Esophagus squamous epithelium (tissue), 4 donors: ENCODE measurements at regions not wholly inside any gene's neighbourhood (a gene's known extent, or its start where the extent isn't known, plus 50 kb on each side); places are given as distances from the start of the nearest gene placed in this dataset.

Experiments
- CTCF ChIP-seq, 6 experiments: fragments of 450-650 bp in 4 of 6; fragments of 200-600 bp in 2 of 6; sonication (generic) in 2 of 6; IDR thresholded peaks; one replicate each; pipeline ENCODE4 v1.5.1; 2016 to 2019; ENCODE audit warnings: antibody characterized with exemption in 6 of 6, mild to moderate bottlenecking in 4 of 6, moderate library complexity in 4 of 6
- POLR2A ChIP-seq, 4 donors: fragments of 450-650 bp; IDR thresholded peaks; one replicate each; pipeline ENCODE4 v1.6.1; 2017; ENCODE audit warnings: antibody characterized with exemption in 4 of 4, mild to moderate bottlenecking in 4 of 4, moderate library complexity in 3 of 4

- TF ChIP-seq CTCF (IDR thresholded peaks at IDR 0.05) (no peak), POLR2A (IDR thresholded peaks at IDR 0.05) (no peak)
These were observed 218.5 kb upstream of the TMEM196 start for GRCh38 chr7:19991936-19992335.
